ENCODE measurements at regions not wholly inside any gene's neighbourhood (a gene's known extent, or its start where the extent isn't known, plus 50 kb on each side); places are given as distances from the start of the nearest gene placed in this dataset.
"Not testable (repeated sequence)": the region's sequence is repeated elsewhere in the genome, so short reads cannot be mapped to it uniquely, and the experiment has no call there.

GRCh38 chr2:61737841-61738240, 116.0 kb downstream of the FAM161A start:
- no peaks in the 10 kb centered on the region for H3K27me3 Mint-ChIP-seq (ENCODE audit: low read depth)
- H3K36me3 Mint-ChIP-seq (ENCODE audit: low read depth): no peaks in the 10 kb centered on the region
- no peaks in the 10 kb centered on the region for H3K9me3 Mint-ChIP-seq
- H3K4me3 Mint-ChIP-seq: no peak overlapping the region
- H3K27ac Mint-ChIP-seq: no peak overlapping the region
- no peaks in the 10 kb centered on the region for H3K4me1 Mint-ChIP-seq (ENCODE audit: low read depth)

GRCh38 chr2:61736953-61737352, 116.9 kb downstream of the FAM161A start:
- H3K9me3 Mint-ChIP-seq: no peaks in the 10 kb centered on the region
- no peaks in the 10 kb centered on the region for H3K4me1 Mint-ChIP-seq (ENCODE audit: low read depth)
- H3K36me3 Mint-ChIP-seq (ENCODE audit: low read depth): no peaks in the 10 kb centered on the region
- no peak overlapping the region for H3K27ac Mint-ChIP-seq
- no peak overlapping the region for H3K4me3 Mint-ChIP-seq
- H3K27me3 Mint-ChIP-seq (ENCODE audit: low read depth): no peaks in the 10 kb centered on the region

GRCh38 chr2:61733563-61733962, 120.3 kb downstream of the FAM161A start:
- Mint-ChIP-seq H3K27ac (no peak overlapping the region), H3K36me3 (ENCODE audit: low read depth) (no peaks in the 10 kb centered on the region), H3K9me3 (no peaks in the 10 kb centered on the region), H3K4me1 (ENCODE audit: low read depth) (no peaks in the 10 kb centered on the region), H3K4me3 (no peak overlapping the region), H3K27me3 (ENCODE audit: low read depth) (peaks cover 3% of the 10 kb centered on the region)

- H3K4me1 Mint-ChIP-seq (ENCODE audit: low read depth): no peaks in the 10 kb centered on the region
- peaks cover 3% of the 10 kb centered on the region for H3K9me3 Mint-ChIP-seq
- no peaks in the 10 kb centered on the region for H3K36me3 Mint-ChIP-seq (ENCODE audit: low read depth)
- no peak overlapping the region for H3K27ac Mint-ChIP-seq
- H3K4me3 Mint-ChIP-seq: no peak overlapping the region
- H3K27me3 Mint-ChIP-seq (ENCODE audit: low read depth): peaks cover 4% of the 10 kb centered on the region
Observed at GRCh38 chr2:61732787-61733186, 121.1 kb downstream of the FAM161A start.

GRCh38 chr2:61727746-61728145, 126.1 kb downstream of the FAM161A start:
- peaks cover 17% of the 10 kb centered on the region for H3K9me3 Mint-ChIP-seq
- H3K4me1 Mint-ChIP-seq (ENCODE audit: low read depth): no peaks in the 10 kb centered on the region
- no peak overlapping the region for H3K4me3 Mint-ChIP-seq
- peaks cover 9% of the 10 kb centered on the region for H3K27me3 Mint-ChIP-seq (ENCODE audit: low read depth)
- no peak overlapping the region for H3K27ac Mint-ChIP-seq
- no peaks in the 10 kb centered on the region for H3K36me3 Mint-ChIP-seq (ENCODE audit: low read depth)

- H3K4me1 Mint-ChIP-seq (ENCODE audit: low read depth): no peaks in the 10 kb centered on the region
- peaks cover 9% of the 10 kb centered on the region for H3K27me3 Mint-ChIP-seq (ENCODE audit: low read depth)
- H3K4me3 Mint-ChIP-seq: no peak overlapping the region
- H3K27ac Mint-ChIP-seq: no peak overlapping the region
- H3K9me3 Mint-ChIP-seq: peaks cover 17% of the 10 kb centered on the region
- no peaks in the 10 kb centered on the region for H3K36me3 Mint-ChIP-seq (ENCODE audit: low read depth)
Observed at GRCh38 chr2:61726456-61727209, 127.2 kb downstream of the FAM161A start.

- not testable (repeated sequence) for H3K4me3 Mint-ChIP-seq; H3K27me3 Mint-ChIP-seq (ENCODE audit: low read depth); H3K27ac Mint-ChIP-seq; H3K4me1 Mint-ChIP-seq (ENCODE audit: low read depth); H3K36me3 Mint-ChIP-seq (ENCODE audit: low read depth)
- peaks cover 17% of the 10 kb centered on the region for H3K9me3 Mint-ChIP-seq
Observed at GRCh38 chr2:61723364-61723763, 130.5 kb downstream of the FAM161A start.

GRCh38 chr2:61722800-61723199, 131.1 kb downstream of the FAM161A start:
- H3K4me3 Mint-ChIP-seq: no peak overlapping the region
- peaks cover 14% of the 10 kb centered on the region for H3K9me3 Mint-ChIP-seq
- no peaks in the 10 kb centered on the region for H3K36me3 Mint-ChIP-seq (ENCODE audit: low read depth)
- peaks cover 5% of the 10 kb centered on the region for H3K27me3 Mint-ChIP-seq (ENCODE audit: low read depth)
- no peak overlapping the region for H3K27ac Mint-ChIP-seq
- H3K4me1 Mint-ChIP-seq (ENCODE audit: low read depth): no peaks in the 10 kb centered on the region

GRCh38 chr2:61722318-61722717, 131.5 kb downstream of the FAM161A start:
- H3K4me1 Mint-ChIP-seq (ENCODE audit: low read depth): no peaks in the 10 kb centered on the region
- H3K9me3 Mint-ChIP-seq: peaks cover 11% of the 10 kb centered on the region
- no peak overlapping the region for H3K27ac Mint-ChIP-seq
- H3K36me3 Mint-ChIP-seq (ENCODE audit: low read depth): no peaks in the 10 kb centered on the region
- H3K27me3 Mint-ChIP-seq (ENCODE audit: low read depth): peaks cover 5% of the 10 kb centered on the region
- H3K4me3 Mint-ChIP-seq: no peak overlapping the region

GRCh38 chr2:61721382-61721781, 132.5 kb downstream of the FAM161A start:
- Mint-ChIP-seq H3K27me3 (ENCODE audit: low read depth) (peaks cover 5% of the 10 kb centered on the region), H3K4me1 (ENCODE audit: low read depth) (no peaks in the 10 kb centered on the region), H3K36me3 (ENCODE audit: low read depth) (no peaks in the 10 kb centered on the region), H3K27ac (no peak overlapping the region), H3K9me3 (peaks cover 5% of the 10 kb centered on the region), H3K4me3 (no peak overlapping the region)

GRCh38 chr2:61720911-61721310, 132.9 kb downstream of the FAM161A start:
- no peaks in the 10 kb centered on the region for H3K4me1 Mint-ChIP-seq (ENCODE audit: low read depth)
- no peak overlapping the region for H3K27ac Mint-ChIP-seq
- H3K27me3 Mint-ChIP-seq (ENCODE audit: low read depth): peaks cover 1% of the 10 kb centered on the region
- no peaks in the 10 kb centered on the region for H3K36me3 Mint-ChIP-seq (ENCODE audit: low read depth)
- H3K9me3 Mint-ChIP-seq: peaks cover 2% of the 10 kb centered on the region
- no peak overlapping the region for H3K4me3 Mint-ChIP-seq

- no peaks in the 10 kb centered on the region for H3K27me3 Mint-ChIP-seq (ENCODE audit: low read depth)
- H3K36me3 Mint-ChIP-seq (ENCODE audit: low read depth): no peaks in the 10 kb centered on the region
- no peak overlapping the region for H3K27ac Mint-ChIP-seq
- H3K4me1 Mint-ChIP-seq (ENCODE audit: low read depth): no peaks in the 10 kb centered on the region
- no peak overlapping the region for H3K4me3 Mint-ChIP-seq
- H3K9me3 Mint-ChIP-seq: no peaks in the 10 kb centered on the region
Observed at GRCh38 chr2:61718965-61719364, 134.9 kb downstream of the FAM161A start.

GRCh38 chr2:61715506-61715905, 138.4 kb downstream of the FAM161A start:
- Mint-ChIP-seq H3K4me1 (ENCODE audit: low read depth) (no peaks in the 10 kb centered on the region), H3K9me3 (no peaks in the 10 kb centered on the region), H3K27me3 (ENCODE audit: low read depth) (no peaks in the 10 kb centered on the region), H3K27ac (no peak overlapping the region), H3K36me3 (ENCODE audit: low read depth) (no peaks in the 10 kb centered on the region), H3K4me3 (no peak overlapping the region)

- Mint-ChIP-seq H3K36me3 (ENCODE audit: low read depth) (no peaks in the 10 kb centered on the region), H3K4me1 (ENCODE audit: low read depth) (no peaks in the 10 kb centered on the region), H3K27ac (no peak overlapping the region), H3K27me3 (ENCODE audit: low read depth) (no peaks in the 10 kb centered on the region), H3K9me3 (no peaks in the 10 kb centered on the region), H3K4me3 (no peak overlapping the region)
Observed at GRCh38 chr2:61714210-61714609, 139.7 kb downstream of the FAM161A start.

- Mint-ChIP-seq H3K4me3 (no peak overlapping the region), H3K27ac (no peak overlapping the region), H3K36me3 (ENCODE audit: low read depth) (no peaks in the 10 kb centered on the region), H3K27me3 (ENCODE audit: low read depth) (no peaks in the 10 kb centered on the region), H3K9me3 (no peaks in the 10 kb centered on the region), H3K4me1 (ENCODE audit: low read depth) (no peaks in the 10 kb centered on the region)
Observed at GRCh38 chr2:61713457-61713856, 140.4 kb downstream of the FAM161A start.

GRCh38 chr2:61712060-61712459, 141.8 kb downstream of the FAM161A start:
- Mint-ChIP-seq H3K36me3 (ENCODE audit: low read depth) (no peaks in the 10 kb centered on the region), H3K27ac (no peak overlapping the region), H3K4me3 (no peak overlapping the region), H3K27me3 (ENCODE audit: low read depth) (no peaks in the 10 kb centered on the region), H3K9me3 (no peaks in the 10 kb centered on the region), H3K4me1 (ENCODE audit: low read depth) (peaks cover 3% of the 10 kb centered on the region)
